NCI-H2196 (cell line): ENCODE measurements at regions not wholly inside any gene's neighbourhood (a gene's known extent, or its start where the extent isn't known, plus 50 kb on each side); places are given as distances from the start of the nearest gene placed in this dataset.

Source experiments
- DNase-seq: peaks from one replicate; lab custom pipeline; 2025; ENCODE audit not compliant: unreplicated experiment; lab: John Stamatoyannopoulos, UW

DNA sequence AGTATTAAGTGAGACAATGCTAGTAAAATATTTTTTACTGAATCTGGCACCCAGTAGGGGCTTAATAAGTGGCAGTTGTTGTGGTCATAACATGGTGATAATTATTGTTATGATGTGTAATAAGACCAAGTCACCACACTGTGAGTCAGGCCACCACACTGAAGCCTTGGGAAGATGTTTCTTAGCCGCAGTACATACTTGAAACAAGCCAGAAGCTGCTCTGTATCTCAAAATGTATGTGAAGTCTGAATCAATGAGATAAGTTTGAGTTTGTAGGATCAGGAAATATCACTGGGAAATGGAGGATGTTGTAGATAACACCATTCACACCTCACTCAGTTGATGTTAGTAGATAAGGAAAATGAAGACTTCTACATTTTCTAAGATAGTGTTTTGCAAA, 51.3 kb upstream of the PTPN3 start:
- no peak for DNase-seq

- DNase-seq = no peak
These were observed 53.5 kb upstream of the PTPN3 start for GRCh38 chr9:109551651-109552050.

DNA sequence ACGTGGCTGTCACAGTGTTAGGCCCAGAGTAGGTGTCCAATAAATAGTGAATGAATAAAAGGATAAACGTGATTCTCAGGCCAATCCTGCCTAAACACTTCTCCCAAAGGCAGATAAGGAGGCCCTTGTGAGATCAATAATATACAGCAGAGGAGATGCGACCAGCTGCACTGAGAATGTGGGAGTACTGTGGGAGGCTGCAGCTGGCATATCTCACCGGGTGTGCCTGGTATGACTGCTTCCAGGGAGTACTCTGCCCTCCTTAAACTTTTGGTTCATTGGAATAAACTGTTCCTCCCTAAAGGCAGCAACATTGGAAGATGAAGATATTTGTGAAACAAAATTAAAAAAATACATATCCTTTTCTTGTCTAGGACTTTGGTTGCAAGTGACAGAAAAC, 57.1 kb upstream of the PTPN3 start:
- no peak for DNase-seq

- no peak for DNase-seq
These were observed 58.0 kb upstream of the PTPN3 start for GRCh38 chr9:109556061-109556460.

GRCh38 chr9:109556786-109557185, 58.7 kb upstream of the PTPN3 start:
- no peak for DNase-seq

GRCh38 chr9:109557481-109557880, 59.4 kb upstream of the PTPN3 start:
- no peak for DNase-seq

DNA sequence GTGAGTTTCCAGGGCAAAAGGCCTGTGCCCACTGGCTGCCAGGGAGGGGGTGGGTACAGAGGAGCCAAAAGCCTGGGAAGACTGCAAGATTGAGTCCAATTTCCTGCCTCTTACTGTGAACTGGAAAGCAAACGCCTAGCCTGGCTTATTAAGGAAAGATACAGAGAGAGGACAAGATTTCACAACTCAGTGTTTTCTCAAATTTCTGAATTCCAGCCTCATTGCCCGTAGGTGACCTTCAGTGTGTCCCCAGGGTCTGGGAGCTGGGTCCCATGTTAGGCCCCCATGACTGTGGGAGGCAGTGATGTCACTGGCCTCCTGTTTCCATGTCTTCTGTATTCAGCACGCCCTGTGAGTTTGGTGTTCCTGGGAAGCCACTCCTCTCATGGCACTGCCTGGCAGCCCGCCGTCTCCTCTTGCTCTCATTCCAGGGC, 60.6 kb upstream of the PTPN3 start:
- DNase-seq = no peak

GRCh38 chr9:109560470-109561132, 62.5 kb upstream of the PTPN3 start:
- DNase-seq = no peak

DNA sequence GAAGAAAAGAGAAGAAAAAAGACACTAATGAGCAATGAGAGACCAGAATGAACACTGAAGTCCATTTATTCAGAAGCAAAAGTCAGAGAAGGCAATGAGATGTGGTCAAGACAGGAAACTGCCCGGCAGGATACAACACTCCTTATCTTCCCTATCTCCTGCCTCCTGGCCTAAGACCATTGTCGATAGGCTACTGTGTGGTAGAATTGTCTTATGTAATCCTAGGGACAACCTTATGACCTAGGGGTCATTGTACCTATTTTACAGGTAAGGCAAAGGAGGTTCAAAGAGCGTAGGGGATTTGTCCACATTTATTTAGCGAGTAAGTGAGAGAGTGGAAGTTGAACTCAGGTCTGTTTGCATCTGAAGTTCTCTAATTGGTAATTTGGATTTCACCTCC, 63.0 kb upstream of the PTPN3 start:
- DNase-seq = no peak

- DNase-seq = no peak
These were observed 70.0 kb upstream of the PTPN3 start for GRCh38 chr9:109568089-109568488.

DNA sequence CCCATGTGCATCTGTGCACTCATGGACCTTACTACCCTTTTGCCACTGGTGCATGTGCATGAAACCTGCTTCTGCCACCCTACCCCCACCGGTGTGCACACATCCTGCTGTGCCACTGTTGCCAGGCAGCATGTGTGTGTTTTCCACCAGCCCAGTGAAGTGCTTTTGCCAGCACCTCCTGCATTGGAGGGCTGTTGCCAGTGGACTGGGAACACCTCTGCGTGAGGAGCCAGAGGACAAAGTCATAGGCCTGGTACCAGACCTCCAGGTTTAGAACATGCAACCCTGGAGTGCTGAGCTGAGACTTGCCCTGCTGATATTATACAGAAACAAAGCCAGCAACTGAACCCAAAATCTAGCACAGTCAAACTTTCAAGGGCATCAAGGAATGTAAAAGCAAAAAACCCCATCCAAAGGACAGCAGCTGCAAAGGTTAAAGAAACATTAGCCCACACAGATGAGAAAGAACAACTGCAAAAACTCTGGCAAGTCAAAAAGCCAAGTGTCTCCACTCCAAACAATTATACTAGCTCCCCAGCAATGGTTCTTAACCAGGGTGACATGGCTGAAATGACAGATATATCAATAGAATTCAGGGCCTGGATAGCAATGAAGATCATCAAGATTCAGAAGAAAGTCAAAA, 70.6 kb upstream of the PTPN3 start:
- no peak for DNase-seq

DNA sequence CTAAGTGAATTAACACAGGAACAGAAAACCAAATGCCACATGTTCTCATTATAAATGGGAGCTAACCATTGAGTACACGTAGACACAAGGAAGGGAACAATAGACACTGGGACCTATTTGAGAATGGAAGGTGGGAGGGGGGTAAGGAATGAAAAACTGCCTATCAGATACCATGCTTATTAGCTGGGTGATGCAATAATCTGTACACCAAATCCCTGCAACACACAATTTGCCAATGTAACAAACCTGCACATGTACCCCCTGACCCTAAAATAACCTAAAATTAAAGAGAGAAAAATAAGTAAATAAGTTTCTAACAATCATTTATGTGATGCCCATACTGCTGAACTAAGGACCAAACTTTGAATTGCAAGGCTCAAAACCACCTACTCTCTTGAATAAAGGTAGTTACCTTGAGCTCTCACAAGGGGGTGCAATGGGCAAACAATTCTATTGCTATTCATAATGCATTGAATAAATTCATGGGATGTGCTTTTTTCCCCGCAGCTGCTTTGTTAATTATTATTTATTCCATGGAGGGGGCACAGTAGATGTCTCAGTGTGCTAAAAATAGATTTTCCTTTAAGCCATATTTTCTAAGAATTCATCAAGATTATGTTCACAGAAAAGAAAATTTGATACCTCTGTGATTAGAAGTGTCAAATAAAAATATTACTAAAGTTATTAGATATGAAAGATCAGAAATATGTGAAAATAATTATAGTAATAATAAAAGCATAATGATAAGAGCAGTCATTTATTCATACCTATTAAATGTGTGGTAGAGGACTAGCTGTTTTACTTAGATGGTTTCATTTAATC, 76.2 kb upstream of the PTPN3 start:
- peak; percentile 62 for DNase-seq

GRCh38 chr9:109576762-109577161, 78.7 kb upstream of the PTPN3 start:
- no peak for DNase-seq

GRCh38 chr9:109579191-109579948, 81.3 kb upstream of the PTPN3 start:
- no peak for DNase-seq

DNA sequence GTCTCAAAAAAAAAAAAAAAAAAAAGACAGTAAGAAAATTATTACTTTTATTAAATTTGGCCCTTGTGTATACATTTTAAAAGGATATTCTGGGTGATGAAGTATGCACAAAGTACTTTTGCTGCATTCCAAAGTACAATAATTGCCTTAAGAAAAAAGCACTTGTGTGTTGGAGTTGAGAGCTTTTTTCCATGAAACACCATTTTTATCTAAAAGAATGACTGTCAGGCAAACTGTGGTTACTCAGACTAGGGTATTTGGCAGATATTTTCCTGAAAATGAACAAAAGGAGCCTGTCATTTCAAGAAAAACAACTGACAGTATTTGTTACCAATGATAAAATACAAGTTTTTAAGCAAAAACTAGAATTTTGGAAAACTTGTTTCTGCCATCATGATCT, 84.3 kb upstream of the PTPN3 start:
- DNase-seq = no peak

GRCh38 chr9:109584205-109584604, 86.1 kb upstream of the PTPN3 start:
- no peak for DNase-seq

GRCh38 chr9:109585796-109586195, 87.7 kb upstream of the PTPN3 start:
- no peak for DNase-seq

- no peak for DNase-seq
These were observed 88.9 kb upstream of the PTPN3 start for GRCh38 chr9:109586993-109587392.

GRCh38 chr9:109588415-109588814, 90.3 kb upstream of the PTPN3 start:
- no peak for DNase-seq

DNA sequence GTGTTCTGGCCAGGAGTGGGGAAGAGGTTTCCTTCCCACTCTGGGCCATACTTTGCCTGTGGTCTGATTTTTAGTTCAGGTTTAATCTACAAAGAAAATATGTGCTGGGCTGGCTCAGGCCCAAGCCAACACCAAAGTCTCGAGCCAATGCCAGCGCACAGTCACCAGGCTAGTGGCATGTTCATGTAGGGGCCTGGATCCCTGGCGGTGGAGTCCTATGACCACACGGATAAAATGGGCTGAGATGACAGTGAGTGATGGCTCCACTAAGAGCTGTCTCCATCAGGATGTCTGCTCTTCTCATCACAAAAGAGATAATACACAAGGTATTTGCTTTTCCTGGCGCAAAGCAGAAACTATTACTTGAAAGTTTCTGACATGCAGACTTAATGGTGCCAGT, 92.9 kb upstream of the PTPN3 start:
- no peak for DNase-seq

DNA sequence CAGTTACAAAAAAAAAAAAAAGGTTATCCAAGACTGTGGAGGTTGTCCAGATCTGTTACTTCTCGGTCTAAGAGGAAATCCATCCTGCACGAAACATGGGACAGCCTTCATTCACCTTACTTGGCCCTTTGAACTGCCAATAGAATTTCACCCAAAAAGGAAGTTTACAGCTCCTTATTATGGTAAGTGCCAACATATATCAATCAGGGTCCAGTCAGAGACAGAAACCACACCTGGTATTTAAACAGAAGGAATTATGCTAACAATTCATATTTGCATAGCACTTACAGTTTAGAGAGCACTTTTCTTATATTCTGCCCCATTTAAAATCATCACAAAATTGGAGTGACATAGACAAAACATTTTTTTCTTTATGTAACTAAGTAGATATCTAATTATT, 93.6 kb upstream of the PTPN3 start:
- DNase-seq = no peak
